ENCODE measurements at regions not wholly inside any gene's neighbourhood (a gene's known extent, or its start where the extent isn't known, plus 50 kb on each side); places are given as distances from the start of the nearest gene placed in this dataset.

GRCh38 chr4:163665521-163666331 lies 171.2 kb downstream of the TMA16 start:
- TF ChIP-seq CTCF (conservative IDR thresholded peaks at IDR 0.05) = peak; percentile 31
- no peak overlapping the region for H3K27ac ChIP-seq

GRCh38 chr4:163666332-163666873 lies 171.9 kb downstream of the TMA16 start:
- no peak for TF ChIP-seq CTCF (conservative IDR thresholded peaks at IDR 0.05)
- no peak overlapping the region for H3K27ac ChIP-seq

- TF ChIP-seq CTCF (conservative IDR thresholded peaks at IDR 0.05) = no peak
- no peak overlapping the region for H3K27ac ChIP-seq
These were observed 178.3 kb downstream of the TMA16 start for GRCh38 chr4:163672751-163673150.

- no peak overlapping the region for H3K27ac ChIP-seq
- TF ChIP-seq CTCF (conservative IDR thresholded peaks at IDR 0.05) = no peak
These were observed 179.6 kb downstream of the TMA16 start for GRCh38 chr4:163673848-163674697.

- TF ChIP-seq CTCF (conservative IDR thresholded peaks at IDR 0.05) = peak; percentile 82
- no peak overlapping the region for H3K27ac ChIP-seq
These were observed 184.7 kb downstream of the TMA16 start for GRCh38 chr4:163679189-163679588.

GRCh38 chr4:163680386-163681098 lies 186.1 kb downstream of the TMA16 start:
- no peak for TF ChIP-seq CTCF (conservative IDR thresholded peaks at IDR 0.05)
- H3K27ac ChIP-seq = no peak overlapping the region

All from VCaP (cell line).